GM23338 (cell line): ENCODE measurements at regions not wholly inside any gene's neighbourhood (a gene's known extent, or its start where the extent isn't known, plus 50 kb on each side); places are given as distances from the start of the nearest gene placed in this dataset.

ENCODE experiments used
- ATAC-seq: fragments of 200-7000 bp; cut with Tn5 transposase; 3 replicates; pipeline ENCODE4 v1.9.1; 2020
- DNase-seq: peaks from one replicate; pipeline ENCODE4 v3.0.0-alpha.2; 2015; ENCODE audit warnings: low spot score
- H2AFZ ChIP-seq: fragments of 200-600 bp; sonication (generic); 2 replicates; pipeline ENCODE4 v1.8.0; 2016; ENCODE audit warnings: antibody characterized with exemption, mild to moderate bottlenecking, moderate library complexity
- H3F3A ChIP-seq: fragments of 200-600 bp; sonication (generic); replicated peaks from 2 replicates; pipeline ENCODE4 v1.8.0; 2017; ENCODE audit warnings: antibody characterized with exemption, mixed run types, low read depth
- H3K27ac ChIP-seq: fragments of 200-600 bp; sonication (generic); 2 replicates; pipeline ENCODE4 v1.6.1; 2016; ENCODE audit warnings: low read depth
- H3K27me3 ChIP-seq: fragments of 200-600 bp; sonication (generic); 2 replicates; pipeline ENCODE4 v1.8.0; 2016; ENCODE audit warnings: mild to moderate bottlenecking, mixed run types, moderate library complexity; ENCODE audit not compliant: insufficient read depth
- H3K36me3 ChIP-seq: fragments of 200-600 bp; sonication (generic); 2 replicates; pipeline ENCODE4 v1.8.0; 2016; ENCODE audit warnings: mild to moderate bottlenecking; ENCODE audit not compliant: insufficient read depth
- H3K4me1 ChIP-seq: fragments of 200-600 bp; sonication (generic); 2 replicates; pipeline ENCODE4 v1.8.0; 2016; ENCODE audit warnings: mild to moderate bottlenecking, moderate library complexity; ENCODE audit not compliant: insufficient read depth
- H3K4me2 ChIP-seq: fragments of 200-600 bp; sonication (generic); 2 replicates; pipeline ENCODE4 v1.7.1; 2017; ENCODE audit warnings: mixed run types
- H3K4me3 ChIP-seq: fragments of 200-600 bp; sonication (generic); 2 replicates; pipeline ENCODE4 v1.6.1; 2016; ENCODE audit warnings: mixed run types
- H3K79me2 ChIP-seq: fragments of 200-600 bp; sonication (generic); replicated peaks from 2 replicates; pipeline ENCODE4 v1.8.0; 2017; ENCODE audit warnings: mild to moderate bottlenecking; ENCODE audit not compliant: insufficient read depth
- H3K9me2 ChIP-seq: fragments of 200-600 bp; sonication (generic); 2 replicates; pipeline ENCODE4 v1.8.0; 2017; ENCODE audit not compliant: insufficient read depth
- H4K20me1 ChIP-seq: fragments of 200-600 bp; sonication (generic); replicated peaks from 2 replicates; pipeline ENCODE4 v1.8.0; 2017; ENCODE audit warnings: mild to moderate bottlenecking; ENCODE audit not compliant: insufficient read depth
- H3K27ac Mint-ChIP-seq: 2 replicates; pipeline ENCODE4 v1.8.0; 2020; ENCODE audit warnings: inconsistent platforms, mild to moderate bottlenecking, moderate library complexity, mixed read lengths
- H3K27me3 Mint-ChIP-seq: 3 replicates; pipeline ENCODE4 v1.8.0; 2022; ENCODE audit warnings: low read depth, mild to moderate bottlenecking, moderate library complexity, mixed read lengths, inconsistent platforms; ENCODE audit not compliant: insufficient read depth, poor library complexity
- H3K36me3 Mint-ChIP-seq: 3 replicates; pipeline ENCODE4 v1.8.0; 2021; ENCODE audit warnings: low read depth, mild to moderate bottlenecking, inconsistent platforms, moderate library complexity, mixed read lengths
- H3K4me1 Mint-ChIP-seq: 3 replicates; pipeline ENCODE4 v1.8.0; 2020; ENCODE audit warnings: mild to moderate bottlenecking, inconsistent platforms, mixed read lengths
- H3K4me3 Mint-ChIP-seq: 3 replicates; pipeline ENCODE4 v1.8.0; 2021; ENCODE audit warnings: moderate library complexity, mild to moderate bottlenecking, inconsistent platforms, mixed read lengths
- H3K9me3 Mint-ChIP-seq: 3 replicates; pipeline ENCODE4 v1.8.0; 2020; ENCODE audit warnings: moderate library complexity, mild to moderate bottlenecking, inconsistent platforms, mixed read lengths
- CTCF ChIP-seq, 2 experiments: fragments of 200-600 bp in 1 of 2; sonication (generic) in 1 of 2; conservative IDR thresholded peaks; 2 replicates each; pipeline versions ENCODE4 v1.5.1 to v1.6.1; 2016 to 2017; ENCODE audit warnings: antibody characterized with exemption in 2 of 2, low read depth in 2 of 2, mild to moderate bottlenecking in 2 of 2, moderate library complexity in 1 of 2
- EZH2 ChIP-seq: fragments of 200-600 bp; sonication (generic); IDR thresholded peaks from one replicate; pipeline ENCODE4 v1.8.0; 2017; ENCODE audit warnings: antibody characterized with exemption, mild to moderate bottlenecking, low read depth; ENCODE audit not compliant: unreplicated experiment
- JUNB ChIP-seq: IDR thresholded peaks from one replicate; pipeline ENCODE4 v1.6.1; 2016; ENCODE audit warnings: antibody characterized with exemption; ENCODE audit not compliant: unreplicated experiment
- ZNF114 ChIP-seq: fragments of 250-450 bp; sonication (Bioruptor Pico); IDR thresholded peaks from 2 replicates; pipeline ENCODE4 v1.5.0; 2020; ENCODE audit warnings: mild to moderate bottlenecking, moderate library complexity
- ZNF462 ChIP-seq: fragments of 250-450 bp; sonication (Bioruptor Pico); IDR thresholded peaks from 2 replicates; pipeline ENCODE4 v1.5.0; 2020; ENCODE audit warnings: mild to moderate bottlenecking, moderate library complexity
- TF ChIP-seq, protein P1 (sequence below): IDR thresholded peaks from one replicate; pipeline ENCODE4 v1.6.1; 2018; ENCODE audit warnings: antibody characterized with exemption; ENCODE audit not compliant: unreplicated experiment

- TF ChIP-seq JUNB: no peak
- no peak for TF ChIP-seq ZNF114
Observed at GRCh38 chr3:176737480-176738110, 459.7 kb downstream of the TBL1XR1 start (continued).

DNA sequence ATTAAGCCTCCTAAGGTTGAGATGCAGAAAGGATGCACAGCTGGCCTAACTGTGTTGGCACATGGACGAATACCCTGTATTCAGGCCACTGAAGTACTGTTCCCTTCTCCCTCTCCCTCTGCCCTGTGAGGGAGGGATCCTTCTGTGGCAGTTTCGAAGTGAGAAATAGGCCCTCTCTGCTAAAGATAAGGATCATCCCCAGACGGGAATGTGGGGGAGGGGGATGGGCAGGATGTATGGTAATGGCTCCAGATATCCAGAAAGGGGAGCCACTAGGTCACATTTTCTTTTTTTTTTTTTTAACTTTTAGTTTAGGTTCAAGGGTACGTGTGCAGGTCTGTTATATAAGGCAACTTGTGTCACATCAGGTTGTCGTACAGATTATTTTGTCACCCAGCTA is 463.1 kb downstream of the TBL1XR1 start:
- TF ChIP-seq EZH2 (no peak), ZNF462 (no peak), ZNF114 (no peak), CTCF (conservative IDR thresholded peaks at IDR 0.05; ENCODE audit: low read depth in 2 of 2) (peak in 1 of 2 experiments; percentile 47; a peak in 3 of 4 replicates)
- TF ChIP-seq, protein P1, sequence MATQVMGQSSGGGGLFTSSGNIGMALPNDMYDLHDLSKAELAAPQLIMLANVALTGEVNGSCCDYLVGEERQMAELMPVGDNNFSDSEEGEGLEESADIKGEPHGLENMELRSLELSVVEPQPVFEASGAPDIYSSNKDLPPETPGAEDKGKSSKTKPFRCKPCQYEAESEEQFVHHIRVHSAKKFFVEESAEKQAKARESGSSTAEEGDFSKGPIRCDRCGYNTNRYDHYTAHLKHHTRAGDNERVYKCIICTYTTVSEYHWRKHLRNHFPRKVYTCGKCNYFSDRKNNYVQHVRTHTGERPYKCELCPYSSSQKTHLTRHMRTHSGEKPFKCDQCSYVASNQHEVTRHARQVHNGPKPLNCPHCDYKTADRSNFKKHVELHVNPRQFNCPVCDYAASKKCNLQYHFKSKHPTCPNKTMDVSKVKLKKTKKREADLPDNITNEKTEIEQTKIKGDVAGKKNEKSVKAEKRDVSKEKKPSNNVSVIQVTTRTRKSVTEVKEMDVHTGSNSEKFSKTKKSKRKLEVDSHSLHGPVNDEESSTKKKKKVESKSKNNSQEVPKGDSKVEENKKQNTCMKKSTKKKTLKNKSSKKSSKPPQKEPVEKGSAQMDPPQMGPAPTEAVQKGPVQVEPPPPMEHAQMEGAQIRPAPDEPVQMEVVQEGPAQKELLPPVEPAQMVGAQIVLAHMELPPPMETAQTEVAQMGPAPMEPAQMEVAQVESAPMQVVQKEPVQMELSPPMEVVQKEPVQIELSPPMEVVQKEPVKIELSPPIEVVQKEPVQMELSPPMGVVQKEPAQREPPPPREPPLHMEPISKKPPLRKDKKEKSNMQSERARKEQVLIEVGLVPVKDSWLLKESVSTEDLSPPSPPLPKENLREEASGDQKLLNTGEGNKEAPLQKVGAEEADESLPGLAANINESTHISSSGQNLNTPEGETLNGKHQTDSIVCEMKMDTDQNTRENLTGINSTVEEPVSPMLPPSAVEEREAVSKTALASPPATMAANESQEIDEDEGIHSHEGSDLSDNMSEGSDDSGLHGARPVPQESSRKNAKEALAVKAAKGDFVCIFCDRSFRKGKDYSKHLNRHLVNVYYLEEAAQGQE: no peak
- Histone ChIP-seq H3K4me3 (no peak overlapping the region), H3K79me2 (no peaks in the 10 kb centered on the region), H3K27me3 (no peaks in the 10 kb centered on the region), H3K9me2 (peaks cover 4% of the 10 kb centered on the region; the same call in 1 of the 2 replicates), H2AFZ (peak overlapping the region; percentile 86), H3K4me2 (no peak overlapping the region), H3K36me3 (no peaks in the 10 kb centered on the region), H3K4me1 (peaks cover 6% of the 10 kb centered on the region; the same call in 1 of the 2 replicates), H3K27ac (no peak overlapping the region), H3F3A (no peaks in the 10 kb centered on the region), H4K20me1 (no peaks in the 10 kb centered on the region)
- DNase-seq (peak; percentile 85), ATAC-seq (peak; percentile 83)
- Mint-ChIP-seq H3K36me3 (no peaks in the 10 kb centered on the region), H3K27me3 (peaks cover 3% of the 10 kb centered on the region), H3K4me1 (peaks cover 8% of the 10 kb centered on the region), H3K4me3 (no peak overlapping the region), H3K27ac (no peak overlapping the region), H3K9me3 (no peaks in the 10 kb centered on the region)
